Kidney epithelial cell (primary cell): ENCODE measurements at regions not wholly inside any gene's neighbourhood (a gene's known extent, or its start where the extent isn't known, plus 50 kb on each side); places are given as distances from the start of the nearest gene placed in this dataset.

Experiments
- DNase-seq: peaks from one replicate; pipeline ENCODE4 v3.0.0-alpha.2; 2010; ENCODE audit warnings: low read depth
- H3K27me3 ChIP-seq: 2 replicates; pipeline ENCODE4 v1.6.0; 2011; ENCODE audit warnings: low read length; ENCODE audit not compliant: control insufficient read depth, insufficient read depth
- H3K36me3 ChIP-seq: 2 replicates; pipeline ENCODE4 v1.5.1; 2011; ENCODE audit warnings: low read length; ENCODE audit not compliant: control insufficient read depth, insufficient read depth
- H3K4me3 ChIP-seq: 2 replicates; pipeline ENCODE4 v1.5.1; 2011; ENCODE audit warnings: low read depth, mild to moderate bottlenecking, control low read depth, low read length
- TF ChIP-seq, protein P1 (sequence below): IDR thresholded peaks from 2 replicates; pipeline ENCODE4 v1.5.1; 2011; ENCODE audit warnings: mild to moderate bottlenecking, moderate library complexity, low read length, control low read depth, inconsistent platforms; ENCODE audit not compliant: insufficient read depth, poor library complexity, severe bottlenecking

DNA sequence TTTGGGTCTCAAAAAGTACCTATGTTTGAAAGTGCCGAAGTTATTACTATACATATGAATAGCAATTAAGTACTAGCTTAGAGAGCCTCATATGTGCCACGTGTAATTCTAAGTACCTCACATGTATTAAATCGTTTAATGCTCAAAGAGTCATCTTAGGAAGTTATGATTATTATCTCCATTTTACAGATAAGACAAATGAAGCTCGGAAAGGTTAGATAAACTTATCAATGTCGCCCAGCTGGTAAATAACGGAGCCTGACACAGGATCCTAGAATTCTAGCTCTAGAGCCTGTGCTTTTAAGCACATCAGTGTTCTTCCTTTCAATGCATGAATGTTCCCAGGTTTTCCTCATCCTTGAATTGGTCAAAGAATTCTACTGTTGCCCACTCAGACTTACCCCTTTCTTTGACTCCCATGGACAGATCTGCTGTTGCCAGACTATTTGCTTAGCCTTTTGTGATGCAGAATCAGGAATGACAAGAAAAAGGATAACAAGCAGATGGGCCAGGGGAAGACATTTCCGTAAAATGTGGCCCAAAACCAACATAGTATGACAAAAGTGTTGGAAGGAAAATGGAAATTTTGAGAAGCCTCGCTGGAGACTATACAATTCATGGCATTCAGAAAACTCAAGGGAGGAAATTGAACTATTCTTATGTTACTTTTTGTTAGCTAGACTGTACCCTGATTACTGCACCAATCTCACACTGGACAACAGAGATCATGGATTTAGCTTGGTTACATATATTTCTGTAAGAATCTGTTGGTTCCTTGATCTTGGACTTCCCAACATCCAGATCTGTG, 237.1 kb upstream of the CITED2 start:
- H3K27me3 ChIP-seq: no peaks in the 10 kb centered on the region
- no peak overlapping the region for H3K4me3 ChIP-seq
- no peak for DNase-seq
- H3K36me3 ChIP-seq: no peaks in the 10 kb centered on the region
- TF ChIP-seq, protein P1, sequence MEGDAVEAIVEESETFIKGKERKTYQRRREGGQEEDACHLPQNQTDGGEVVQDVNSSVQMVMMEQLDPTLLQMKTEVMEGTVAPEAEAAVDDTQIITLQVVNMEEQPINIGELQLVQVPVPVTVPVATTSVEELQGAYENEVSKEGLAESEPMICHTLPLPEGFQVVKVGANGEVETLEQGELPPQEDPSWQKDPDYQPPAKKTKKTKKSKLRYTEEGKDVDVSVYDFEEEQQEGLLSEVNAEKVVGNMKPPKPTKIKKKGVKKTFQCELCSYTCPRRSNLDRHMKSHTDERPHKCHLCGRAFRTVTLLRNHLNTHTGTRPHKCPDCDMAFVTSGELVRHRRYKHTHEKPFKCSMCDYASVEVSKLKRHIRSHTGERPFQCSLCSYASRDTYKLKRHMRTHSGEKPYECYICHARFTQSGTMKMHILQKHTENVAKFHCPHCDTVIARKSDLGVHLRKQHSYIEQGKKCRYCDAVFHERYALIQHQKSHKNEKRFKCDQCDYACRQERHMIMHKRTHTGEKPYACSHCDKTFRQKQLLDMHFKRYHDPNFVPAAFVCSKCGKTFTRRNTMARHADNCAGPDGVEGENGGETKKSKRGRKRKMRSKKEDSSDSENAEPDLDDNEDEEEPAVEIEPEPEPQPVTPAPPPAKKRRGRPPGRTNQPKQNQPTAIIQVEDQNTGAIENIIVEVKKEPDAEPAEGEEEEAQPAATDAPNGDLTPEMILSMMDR: no peak

DNA sequence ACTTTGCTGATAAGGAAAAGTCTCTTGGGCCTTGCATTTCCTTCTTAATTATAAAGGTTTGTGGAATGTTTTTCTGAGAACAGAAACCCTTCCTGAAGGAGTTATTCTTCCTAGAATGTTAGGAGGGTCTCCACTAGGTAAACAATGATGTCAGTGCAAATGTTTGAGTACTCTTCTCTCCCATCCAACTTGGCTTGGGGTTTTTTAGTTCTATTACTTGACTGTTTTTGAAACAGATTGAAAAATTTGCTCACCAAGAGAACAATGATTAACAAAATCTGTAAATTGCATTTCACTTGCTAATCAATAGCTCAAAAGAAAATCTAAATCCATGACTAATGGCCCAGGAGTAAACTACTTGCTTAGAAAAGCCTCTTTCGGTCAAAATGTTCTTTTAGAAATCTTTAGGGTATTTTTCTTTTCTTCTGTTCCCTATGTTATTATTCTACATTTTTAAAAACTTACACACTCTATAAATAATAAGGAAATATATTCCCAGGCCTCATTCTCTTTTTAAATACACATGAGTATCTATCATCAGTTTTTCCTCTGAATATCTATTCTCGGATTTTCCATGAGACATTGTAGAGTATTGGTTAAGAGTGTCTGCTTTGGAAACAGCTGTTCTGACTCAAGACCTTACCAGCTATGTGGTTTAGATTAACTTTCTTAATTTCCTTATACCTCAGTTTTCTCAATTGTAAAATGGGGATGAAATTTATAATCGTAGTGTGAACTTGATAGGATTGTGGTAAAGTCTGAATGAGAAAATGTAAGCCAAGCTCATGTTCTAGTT, 234.2 kb upstream of the CITED2 start:
- no peak for DNase-seq
- no peaks in the 10 kb centered on the region for H3K36me3 ChIP-seq
- H3K27me3 ChIP-seq: no peaks in the 10 kb centered on the region
- TF ChIP-seq, protein P1: no peak
- no peak overlapping the region for H3K4me3 ChIP-seq

DNA sequence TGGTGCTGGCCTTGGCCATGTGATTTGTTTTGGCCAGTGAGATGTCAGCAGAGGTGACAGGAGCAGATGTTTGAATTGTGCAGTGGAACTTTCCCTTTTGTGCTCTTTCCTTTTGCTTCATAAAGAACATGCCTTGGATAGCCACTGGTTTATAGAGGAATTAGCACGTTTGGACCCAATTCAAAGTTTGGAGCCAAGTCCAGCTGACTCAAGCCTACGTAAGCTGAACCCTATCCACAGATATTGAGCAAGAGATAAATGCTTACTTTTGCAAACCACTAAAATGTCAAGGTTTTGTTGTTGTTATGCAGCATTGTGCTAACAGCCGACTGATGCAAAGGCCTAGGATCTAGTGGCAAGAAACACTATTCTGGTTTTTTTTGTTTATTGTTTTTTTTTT, 230.9 kb upstream of the CITED2 start:
- Histone ChIP-seq H3K4me3 (no peak overlapping the region), H3K36me3 (no peaks in the 10 kb centered on the region), H3K27me3 (no peaks in the 10 kb centered on the region)
- TF ChIP-seq, protein P1: no peak
- no peak for DNase-seq

DNA sequence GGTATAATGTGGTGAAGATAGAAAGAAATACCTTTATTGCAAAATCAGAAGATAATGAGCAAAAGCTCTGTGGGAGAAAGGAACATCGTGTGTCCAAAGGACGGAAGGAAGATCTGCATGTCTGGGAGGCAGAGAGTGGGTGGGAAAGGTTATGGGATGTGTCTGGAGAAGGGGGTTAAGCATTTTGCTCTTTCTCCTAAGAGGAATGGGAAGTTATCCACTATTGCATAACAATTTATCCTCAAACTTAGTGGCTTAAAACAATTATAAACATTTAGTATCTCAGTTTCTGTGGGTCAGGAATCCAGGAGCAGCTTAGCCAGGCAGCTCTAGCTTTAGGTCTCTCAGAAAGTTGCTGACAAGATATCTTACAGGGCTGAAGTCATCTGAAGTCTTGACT, 229.1 kb upstream of the CITED2 start:
- Histone ChIP-seq H3K27me3 (no peaks in the 10 kb centered on the region), H3K4me3 (no peak overlapping the region), H3K36me3 (no peaks in the 10 kb centered on the region)
- TF ChIP-seq, protein P1: no peak
- no peak for DNase-seq

DNA sequence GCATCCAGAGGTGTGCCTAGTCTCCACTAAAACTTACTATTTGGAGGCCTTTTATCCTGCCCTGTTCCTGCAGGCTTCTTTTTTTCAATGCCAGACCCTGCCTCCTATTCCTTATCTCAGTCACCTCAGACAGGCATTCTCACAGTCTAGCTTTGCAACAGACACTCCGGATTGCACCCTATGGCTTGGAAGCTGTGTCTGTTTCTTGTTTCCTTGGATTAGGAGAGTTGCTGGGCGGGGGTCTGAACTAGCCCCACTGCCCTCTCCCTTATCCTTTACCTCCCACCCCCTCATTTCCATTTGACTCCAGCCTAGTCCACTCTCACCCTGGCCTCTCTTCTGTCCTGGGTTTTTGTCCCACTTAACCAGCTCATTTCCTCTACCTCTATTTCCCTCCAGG, 228.1 kb upstream of the CITED2 start:
- TF ChIP-seq, protein P1: no peak
- no peak for DNase-seq
- Histone ChIP-seq H3K4me3 (no peak overlapping the region), H3K27me3 (no peaks in the 10 kb centered on the region), H3K36me3 (no peaks in the 10 kb centered on the region)
